Neural cell (in vitro differentiated cells): ENCODE measurements at regions not wholly inside any gene's neighbourhood (a gene's known extent, or its start where the extent isn't known, plus 50 kb on each side); places are given as distances from the start of the nearest gene placed in this dataset.

Experiments
- H2AFZ ChIP-seq: fragments of 200-600, 300-800 bp; sonication (generic), shearing (Covaris generic); 2 replicates; pipeline ENCODE4 v1.6.0; 2014; ENCODE audit warnings: low read depth, mild to moderate bottlenecking, antibody characterized with exemption, low read length, moderate library complexity
- H3F3A ChIP-seq: fragments of 200-600 bp; shearing (Covaris generic); 2 replicates; pipeline ENCODE4 v1.6.1; 2016; ENCODE audit warnings: mild to moderate bottlenecking, moderate library complexity, mixed read lengths, antibody characterized with exemption, low read length; ENCODE audit not compliant: insufficient read depth, poor library complexity, severe bottlenecking
- H3K27ac ChIP-seq: fragments of 200-600, 300-800 bp; sonication (generic), shearing (Covaris generic); 2 replicates; pipeline ENCODE4 v1.5.1; 2014; ENCODE audit warnings: mild to moderate bottlenecking, low read length, moderate library complexity
- H3K27me3 ChIP-seq: fragments of 300-800, 200-600 bp; sonication (generic), shearing (Covaris generic); 2 replicates; pipeline ENCODE4 v1.6.0; 2014; ENCODE audit warnings: mild to moderate bottlenecking, low read depth, low read length, moderate library complexity; ENCODE audit not compliant: insufficient read depth
- H3K36me3 ChIP-seq: fragments of 300-800, 200-600 bp; sonication (generic), shearing (Covaris generic); 2 replicates; pipeline ENCODE4 v1.5.1; 2014; ENCODE audit warnings: mild to moderate bottlenecking, antibody characterized with exemption, low read length, moderate library complexity; ENCODE audit not compliant: insufficient read depth
- H3K4me2 ChIP-seq: fragments of 300-800, 200-600 bp; sonication (generic), shearing (Covaris generic); 2 replicates; pipeline ENCODE4 v1.6.0; 2014; ENCODE audit warnings: mild to moderate bottlenecking, low read length
- H3K4me3 ChIP-seq: fragments of 300-800, 200-600 bp; sonication (generic), shearing (Covaris generic); 2 replicates; pipeline ENCODE4 v1.5.1; 2014; ENCODE audit warnings: mild to moderate bottlenecking, low read length, moderate library complexity
- H3K79me2 ChIP-seq: fragments of 200-600 bp; shearing (Covaris generic); replicated peaks from 2 replicates; pipeline ENCODE4 v1.6.0; 2014; ENCODE audit warnings: mild to moderate bottlenecking, low read length, moderate library complexity; ENCODE audit not compliant: insufficient read depth
- H3K9ac ChIP-seq: fragments of 300-800, 200-600 bp; sonication (generic), shearing (Covaris generic); 2 replicates; pipeline ENCODE4 v1.6.1; 2016; ENCODE audit warnings: mild to moderate bottlenecking, low read length, mixed read lengths
- H3K9me2 ChIP-seq: fragments of 200-600 bp; shearing (Covaris generic); 2 replicates; pipeline ENCODE4 v1.6.1; 2016; ENCODE audit warnings: mild to moderate bottlenecking, low read length, mixed read lengths; ENCODE audit not compliant: insufficient read depth
- H3K9me3 ChIP-seq: fragments of 200-600, 300-800 bp; sonication (generic), shearing (Covaris generic); 2 replicates; pipeline ENCODE4 v1.6.1; 2016; ENCODE audit warnings: mild to moderate bottlenecking, mixed run types, low read length, moderate library complexity, mixed read lengths
- H4K20me1 ChIP-seq: fragments of 200-600 bp; shearing (Covaris generic); 2 replicates; pipeline ENCODE4 v1.6.1; 2016; ENCODE audit warnings: mild to moderate bottlenecking, mixed run types; ENCODE audit not compliant: insufficient read depth
- EP300 ChIP-seq: fragments of 450-650 bp; conservative IDR thresholded peaks from 2 replicates; pipeline ENCODE4 v1.6.1; 2014; ENCODE audit warnings: antibody characterized with exemption, mild to moderate bottlenecking, moderate library complexity; ENCODE audit not compliant: poor library complexity, severe bottlenecking
- EZH2 ChIP-seq: fragments of 200-600, 300-800 bp; shearing (Covaris generic), sonication (generic); IDR thresholded peaks from 2 replicates; pipeline ENCODE4 v1.6.1; 2014; ENCODE audit warnings: antibody characterized with exemption, low read length, borderline replicate concordance, mild to moderate bottlenecking; ENCODE audit not compliant: insufficient read depth, poor library complexity, severe bottlenecking
- MXI1 ChIP-seq: fragments of 450-650 bp; conservative IDR thresholded peaks from 2 replicates; pipeline ENCODE4 v1.6.1; 2014; ENCODE audit warnings: antibody characterized with exemption, mild to moderate bottlenecking; ENCODE audit not compliant: poor library complexity, severe bottlenecking
- POLR2AphosphoS5 ChIP-seq: IDR thresholded peaks from 2 replicates; pipeline ENCODE4 v1.6.1; 2012
- RAD21 ChIP-seq: fragments of 450-650 bp; conservative IDR thresholded peaks from 2 replicates; pipeline ENCODE4 v1.6.1; 2014; ENCODE audit warnings: antibody characterized with exemption, mild to moderate bottlenecking, moderate library complexity
- REST ChIP-seq: IDR thresholded peaks from 2 replicates; pipeline ENCODE4 v1.6.1; 2012; ENCODE audit warnings: borderline replicate concordance
- SMC3 ChIP-seq: fragments of 450-650 bp; conservative IDR thresholded peaks from 2 replicates; pipeline ENCODE4 v1.6.1; 2014; ENCODE audit warnings: antibody characterized with exemption, mild to moderate bottlenecking, moderate library complexity; ENCODE audit not compliant: poor library complexity
- TAF1 ChIP-seq: IDR thresholded peaks from 2 replicates; pipeline ENCODE4 v1.6.1; 2012; ENCODE audit warnings: low read depth
- TF ChIP-seq, protein P1 (sequence below): fragments of 450-650 bp; IDR thresholded peaks from 2 replicates; pipeline ENCODE4 v1.5.1; 2014; ENCODE audit warnings: antibody characterized with exemption, mild to moderate bottlenecking, moderate library complexity; ENCODE audit not compliant: poor library complexity, severe bottlenecking

GRCh38 chr3:61439122-61439458, 122.3 kb upstream of the PTPRG start:
- H3K4me2 ChIP-seq: no peak overlapping the region
- peak; percentile 46 for TF ChIP-seq EP300
- TF ChIP-seq POLR2AphosphoS5: no peak
- H3K79me2 ChIP-seq: no peaks in the 10 kb centered on the region
- H3K9ac ChIP-seq: no peak overlapping the region
- no peak overlapping the region for H2AFZ ChIP-seq
- no peaks in the 10 kb centered on the region for H3F3A ChIP-seq
- H3K27me3 ChIP-seq: no peaks in the 10 kb centered on the region
- H3K9me2 ChIP-seq: no peaks in the 10 kb centered on the region
- H3K27ac ChIP-seq: no peak overlapping the region
- no peaks in the 10 kb centered on the region for H4K20me1 ChIP-seq
- H3K36me3 ChIP-seq: no peaks in the 10 kb centered on the region
- no peak overlapping the region for H3K4me3 ChIP-seq
- H3K9me3 ChIP-seq: no peaks in the 10 kb centered on the region

- Histone ChIP-seq H3K9me3 (no peaks in the 10 kb centered on the region), H3K36me3 (no peaks in the 10 kb centered on the region), H3K4me3 (no peak overlapping the region), H4K20me1 (no peaks in the 10 kb centered on the region), H3K27me3 (no peaks in the 10 kb centered on the region), H3K9me2 (no peaks in the 10 kb centered on the region), H2AFZ (no peak overlapping the region), H3K4me2 (no peak overlapping the region), H3K9ac (no peak overlapping the region), H3K79me2 (no peaks in the 10 kb centered on the region), H3K27ac (no peak overlapping the region), H3F3A (no peaks in the 10 kb centered on the region)
- TF ChIP-seq POLR2AphosphoS5 (no peak), REST (no peak), EZH2 (no peak), RAD21 (no peak), EP300 (no peak), MXI1 (no peak), TAF1 (no peak), SMC3 (no peak)
- TF ChIP-seq, protein P1, sequence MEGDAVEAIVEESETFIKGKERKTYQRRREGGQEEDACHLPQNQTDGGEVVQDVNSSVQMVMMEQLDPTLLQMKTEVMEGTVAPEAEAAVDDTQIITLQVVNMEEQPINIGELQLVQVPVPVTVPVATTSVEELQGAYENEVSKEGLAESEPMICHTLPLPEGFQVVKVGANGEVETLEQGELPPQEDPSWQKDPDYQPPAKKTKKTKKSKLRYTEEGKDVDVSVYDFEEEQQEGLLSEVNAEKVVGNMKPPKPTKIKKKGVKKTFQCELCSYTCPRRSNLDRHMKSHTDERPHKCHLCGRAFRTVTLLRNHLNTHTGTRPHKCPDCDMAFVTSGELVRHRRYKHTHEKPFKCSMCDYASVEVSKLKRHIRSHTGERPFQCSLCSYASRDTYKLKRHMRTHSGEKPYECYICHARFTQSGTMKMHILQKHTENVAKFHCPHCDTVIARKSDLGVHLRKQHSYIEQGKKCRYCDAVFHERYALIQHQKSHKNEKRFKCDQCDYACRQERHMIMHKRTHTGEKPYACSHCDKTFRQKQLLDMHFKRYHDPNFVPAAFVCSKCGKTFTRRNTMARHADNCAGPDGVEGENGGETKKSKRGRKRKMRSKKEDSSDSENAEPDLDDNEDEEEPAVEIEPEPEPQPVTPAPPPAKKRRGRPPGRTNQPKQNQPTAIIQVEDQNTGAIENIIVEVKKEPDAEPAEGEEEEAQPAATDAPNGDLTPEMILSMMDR: no peak
These were observed 118.7 kb upstream of the PTPRG start for GRCh38 chr3:61442696-61443095.

DNA sequence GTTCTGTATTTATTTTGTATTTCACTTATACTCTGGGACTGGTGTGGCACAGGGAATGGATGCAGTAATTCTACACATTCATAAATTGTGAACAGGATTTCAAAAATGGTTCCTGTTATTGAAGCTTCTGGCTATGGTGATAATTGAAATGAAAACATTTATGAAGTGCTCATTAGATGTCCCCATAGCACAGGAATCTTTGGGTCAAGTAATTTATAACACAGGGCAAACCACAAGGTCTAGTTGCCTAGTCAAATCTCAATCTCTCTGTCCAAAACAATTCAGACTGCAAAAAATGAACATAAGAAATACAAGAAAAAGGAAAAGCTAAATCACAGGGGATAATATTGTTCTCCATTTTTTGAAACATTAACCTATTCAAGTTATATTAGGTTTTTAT, 117.5 kb upstream of the PTPRG start:
- Histone ChIP-seq H3K4me2 (no peak overlapping the region), H4K20me1 (no peaks in the 10 kb centered on the region), H3K79me2 (no peaks in the 10 kb centered on the region), H3K36me3 (no peaks in the 10 kb centered on the region), H2AFZ (no peak overlapping the region), H3K27me3 (no peaks in the 10 kb centered on the region), H3K4me3 (no peak overlapping the region), H3K9me3 (no peaks in the 10 kb centered on the region), H3K27ac (no peak overlapping the region), H3F3A (no peaks in the 10 kb centered on the region), H3K9me2 (no peaks in the 10 kb centered on the region), H3K9ac (no peak overlapping the region)
- TF ChIP-seq, protein P1: no peak
- TF ChIP-seq SMC3 (no peak), REST (no peak), RAD21 (no peak), POLR2AphosphoS5 (no peak), MXI1 (no peak), EP300 (no peak), EZH2 (no peak), TAF1 (no peak)
